ENCODE measurements at regions not wholly inside any gene's neighbourhood (a gene's known extent, or its start where the extent isn't known, plus 50 kb on each side); places are given as distances from the start of the nearest gene placed in this dataset.

GRCh38 chr9:23219471-23219870 lies 606.6 kb downstream of the ELAVL2 start:
- H3K4me1 Mint-ChIP-seq (ENCODE audit: insufficient read depth, unreplicated experiment), result no peaks in the 10 kb centered on the region

GRCh38 chr9:23220171-23220570 lies 605.9 kb downstream of the ELAVL2 start:
- intact Hi-C loops (cut with micrococcal nuclease), result no loop called here
- Mint-ChIP-seq H3K9me3 (ENCODE audit: unreplicated experiment) (no peaks in the 10 kb centered on the region), H3K27me3 (ENCODE audit: insufficient read depth, unreplicated experiment) (peaks cover 18% of the 10 kb centered on the region), H3K27ac (ENCODE audit: low read depth, unreplicated experiment) (no peak overlapping the region), H3K4me3 (ENCODE audit: unreplicated experiment) (no peak overlapping the region), H3K36me3 (ENCODE audit: insufficient read depth, unreplicated experiment) (no peaks in the 10 kb centered on the region), H3K4me1 (ENCODE audit: insufficient read depth, unreplicated experiment) (no peaks in the 10 kb centered on the region)
- DNase-seq (ENCODE audit: unreplicated experiment), result no peak
- ChIA-PET POLR2A (no interaction called here), CTCF (interaction anchor here (0.6 kb wide), 1 partner anchor 67 kb away, joined by 3 read pairs; no protein-coding TSS in a partner anchor)
- no peak for TF ChIP-seq CTCF (IDR thresholded peaks at IDR 0.05; ENCODE audit: unreplicated experiment)
- BruUV-seq (replicated peaks), result no TSS peak

More at GRCh38 chr9:23219471-23219870, 606.6 kb downstream of the ELAVL2 start:
- CTCF ChIA-PET, result no interaction called here
- H3K9me3 Mint-ChIP-seq (ENCODE audit: unreplicated experiment), result no peaks in the 10 kb centered on the region
- DNase-seq (ENCODE audit: unreplicated experiment), result no peak
- BruUV-seq (replicated peaks), result no TSS peak
- peaks cover 18% of the 10 kb centered on the region for H3K27me3 Mint-ChIP-seq (ENCODE audit: insufficient read depth, unreplicated experiment)
- no peak overlapping the region for H3K27ac Mint-ChIP-seq (ENCODE audit: low read depth, unreplicated experiment)
- H3K36me3 Mint-ChIP-seq (ENCODE audit: insufficient read depth, unreplicated experiment), result no peaks in the 10 kb centered on the region
- H3K4me3 Mint-ChIP-seq (ENCODE audit: unreplicated experiment), result no peak overlapping the region
- TF ChIP-seq CTCF (IDR thresholded peaks at IDR 0.05; ENCODE audit: unreplicated experiment), result no peak
- POLR2A ChIA-PET, result no interaction called here
- intact Hi-C loops (cut with micrococcal nuclease), result loop anchor here (10.0 kb wide), 1 partner anchor 625 kb away; no protein-coding TSS in a partner anchor

GRCh38 chr9:23220957-23221356 lies 605.1 kb downstream of the ELAVL2 start:
- no peak for DNase-seq (ENCODE audit: unreplicated experiment)
- Mint-ChIP-seq H3K36me3 (ENCODE audit: insufficient read depth, unreplicated experiment) (no peaks in the 10 kb centered on the region), H3K4me1 (ENCODE audit: insufficient read depth, unreplicated experiment) (no peaks in the 10 kb centered on the region), H3K27me3 (ENCODE audit: insufficient read depth, unreplicated experiment) (peaks cover 18% of the 10 kb centered on the region), H3K4me3 (ENCODE audit: unreplicated experiment) (no peak overlapping the region), H3K9me3 (ENCODE audit: unreplicated experiment) (no peaks in the 10 kb centered on the region), H3K27ac (ENCODE audit: low read depth, unreplicated experiment) (no peak overlapping the region)
- BruUV-seq (replicated peaks), result no TSS peak
- no peak for TF ChIP-seq CTCF (IDR thresholded peaks at IDR 0.05; ENCODE audit: unreplicated experiment)
- ChIA-PET POLR2A (no interaction called here), CTCF (no interaction called here)
- intact Hi-C loops (cut with micrococcal nuclease), result no loop called here

DNA sequence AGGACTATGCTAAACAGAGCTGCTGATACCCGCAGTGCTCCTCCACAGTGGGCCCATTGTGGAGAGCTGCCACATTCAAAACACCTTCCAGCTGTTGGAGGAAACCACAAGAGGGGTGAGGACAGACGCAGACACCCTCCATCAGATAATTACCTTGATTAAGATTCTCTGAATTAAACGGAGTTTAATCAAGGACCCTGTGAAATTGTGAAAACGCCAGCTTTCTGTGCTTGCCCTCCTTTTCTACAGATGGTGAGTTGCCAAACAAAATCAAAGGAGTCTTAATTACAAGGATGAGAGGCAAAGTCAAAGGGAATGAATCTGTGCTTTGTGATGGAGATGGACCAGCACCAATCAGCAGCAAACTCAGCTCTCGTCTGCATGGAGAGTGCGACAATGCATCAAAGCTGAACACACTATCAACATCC lies 596.1 kb downstream of the ELAVL2 start:
- no peak overlapping the region for H3K4me3 Mint-ChIP-seq (ENCODE audit: unreplicated experiment)
- ChIA-PET CTCF (no interaction called here), POLR2A (no interaction called here)
- no peaks in the 10 kb centered on the region for H3K4me1 Mint-ChIP-seq (ENCODE audit: insufficient read depth, unreplicated experiment)
- no peak for DNase-seq (ENCODE audit: unreplicated experiment)
- H3K27me3 Mint-ChIP-seq (ENCODE audit: insufficient read depth, unreplicated experiment), result peaks cover 35% of the 10 kb centered on the region
- no peaks in the 10 kb centered on the region for H3K9me3 Mint-ChIP-seq (ENCODE audit: unreplicated experiment)
- H3K27ac Mint-ChIP-seq (ENCODE audit: low read depth, unreplicated experiment), result no peak overlapping the region
- no peak for TF ChIP-seq CTCF (IDR thresholded peaks at IDR 0.05; ENCODE audit: unreplicated experiment)
- intact Hi-C loops (cut with micrococcal nuclease), result no loop called here
- no TSS peak for BruUV-seq (replicated peaks)
- H3K36me3 Mint-ChIP-seq (ENCODE audit: insufficient read depth, unreplicated experiment), result no peaks in the 10 kb centered on the region
